ENCODE measurements at regions not wholly inside any gene's neighbourhood (a gene's known extent, or its start where the extent isn't known, plus 50 kb on each side); places are given as distances from the start of the nearest gene placed in this dataset.
"Not testable (repeated sequence)": the region's sequence is repeated elsewhere in the genome, so short reads cannot be mapped to it uniquely, and the experiment has no call there.

DNA sequence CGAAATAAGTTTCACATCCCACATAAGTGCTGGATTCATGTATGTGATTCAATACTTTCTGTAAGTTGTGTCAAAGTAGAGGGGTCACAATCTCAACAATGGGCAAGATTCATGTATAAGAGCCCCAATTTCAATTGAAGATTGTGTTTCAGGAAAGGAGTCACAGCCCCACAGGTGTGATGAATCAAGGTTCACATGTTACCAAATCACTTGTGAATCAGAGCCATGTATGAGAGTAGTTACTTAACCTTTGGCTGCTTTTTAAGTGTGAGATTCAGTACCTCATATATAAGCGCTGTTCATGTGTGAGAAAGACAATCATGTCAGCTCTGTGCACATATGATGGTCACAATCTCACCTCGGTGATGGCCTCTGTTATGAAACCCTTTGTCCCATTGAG lies 1100.0 kb upstream of the AMELY start:
- H3K4me3 ChIP-seq, result no peak overlapping the region
- 93 to 96% methylated on average over 3 of the region's 3 CpGs for WGBS, 2 donors
- no peak for TF ChIP-seq POLR2A (IDR thresholded peaks at IDR 0.05)
- no peak for TF ChIP-seq CTCF (IDR thresholded peaks at IDR 0.05)
- H3K9me3 ChIP-seq, result no peaks in the 10 kb centered on the region
- H3K27me3 ChIP-seq, result no peaks in the 10 kb centered on the region
- H3K36me3 ChIP-seq (ENCODE audit: low read depth, missing control alignments), result no peaks in the 10 kb centered on the region
- intact Hi-C loops (cut with DNase I; ENCODE audit: low total_unique reads), result no loop called here
- no peak for DNase-seq
- no peaks in the 10 kb centered on the region for H3K4me1 ChIP-seq
- no peak overlapping the region for H3K27ac ChIP-seq

- DNase-seq, result no peak
- intact Hi-C loops (cut with DNase I; ENCODE audit: low total_unique reads), result no loop called here
- no peak overlapping the region for H3K27ac ChIP-seq
- H3K36me3 ChIP-seq (ENCODE audit: low read depth, missing control alignments), result no peaks in the 10 kb centered on the region
- H3K4me3 ChIP-seq, result no peak overlapping the region
- H3K9me3 ChIP-seq, result no peaks in the 10 kb centered on the region
- H3K27me3 ChIP-seq, result no peaks in the 10 kb centered on the region
- WGBS, 2 donors, result 75 to 82% methylated on average over 1 to 3 of the region's 3 CpGs
- TF ChIP-seq POLR2A (IDR thresholded peaks at IDR 0.05), result no peak
- no peak for TF ChIP-seq CTCF (IDR thresholded peaks at IDR 0.05)
- no peaks in the 10 kb centered on the region for H3K4me1 ChIP-seq
Measured at GRCh38 chrY:8004196-8004595, 1092.6 kb upstream of the AMELY start.

DNA sequence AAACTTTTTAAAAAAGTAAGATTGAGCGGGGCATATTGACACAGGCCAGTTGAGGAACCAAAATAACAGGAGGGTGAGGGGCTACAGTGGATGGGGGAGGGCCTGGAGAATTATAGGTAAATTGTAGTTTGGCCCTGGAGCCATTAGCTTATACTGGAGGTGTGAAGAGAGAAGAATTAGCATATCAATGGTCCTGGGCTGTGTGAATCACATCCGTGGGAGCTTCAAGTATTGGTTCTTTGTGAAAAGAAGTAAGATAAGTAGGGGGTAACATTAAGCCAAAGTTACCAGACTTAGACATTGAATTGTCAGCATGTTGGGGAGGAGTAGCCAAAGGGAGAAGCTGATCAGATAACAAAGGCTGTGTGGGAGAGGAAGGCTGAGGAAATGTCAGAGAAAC lies 1085.2 kb upstream of the AMELY start:
- Histone ChIP-seq H3K27ac (no peak overlapping the region), H3K36me3 (ENCODE audit: low read depth, missing control alignments) (no peaks in the 10 kb centered on the region), H3K27me3 (no peaks in the 10 kb centered on the region), H3K4me1 (no peaks in the 10 kb centered on the region), H3K9me3 (no peaks in the 10 kb centered on the region), H3K4me3 (no peak overlapping the region)
- 47 to 53% methylated on average over 2 of the region's 2 CpGs for WGBS, 2 donors
- intact Hi-C loops (cut with DNase I; ENCODE audit: low total_unique reads), result no loop called here
- TF ChIP-seq POLR2A (IDR thresholded peaks at IDR 0.05), result no peak
- TF ChIP-seq CTCF (IDR thresholded peaks at IDR 0.05), result no peak
- DNase-seq, result no peak

DNA sequence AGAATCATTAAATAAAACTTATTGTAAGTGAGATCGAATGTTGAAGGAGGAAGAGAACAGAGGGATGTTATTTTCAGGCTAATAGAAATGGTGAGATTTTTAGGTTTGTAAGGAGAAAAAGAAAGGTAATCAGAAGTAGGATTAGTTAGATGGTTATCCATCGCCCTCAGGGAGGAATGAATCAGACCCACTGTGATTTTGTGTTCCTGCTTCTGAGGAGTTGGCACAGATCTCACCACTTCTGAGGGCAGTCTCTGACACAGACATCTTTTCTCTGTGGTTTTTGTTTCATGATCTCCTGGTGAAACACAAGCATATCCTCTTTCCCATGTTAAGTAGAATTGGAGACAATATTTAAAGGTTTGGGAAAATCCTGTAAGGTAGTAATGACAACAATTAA lies 1083.2 kb upstream of the AMELY start:
- intact Hi-C loops (cut with DNase I; ENCODE audit: low total_unique reads); H3K4me1 ChIP-seq; H3K27ac ChIP-seq; H3K27me3 ChIP-seq; H3K9me3 ChIP-seq; H3K4me3 ChIP-seq; H3K36me3 ChIP-seq (ENCODE audit: low read depth, missing control alignments); DNase-seq: not testable (repeated sequence)
- WGBS, 2 donors, result 67 to 82% methylated on average over 2 of the region's 2 CpGs

- no peak overlapping the region for H3K27ac ChIP-seq
- no peaks in the 10 kb centered on the region for H3K9me3 ChIP-seq
- 63 to 82% methylated on average over 1 of the region's 1 CpG for WGBS, 2 donors
- TF ChIP-seq CTCF (IDR thresholded peaks at IDR 0.05) (no peak), POLR2A (IDR thresholded peaks at IDR 0.05) (no peak)
- intact Hi-C loops (cut with DNase I; ENCODE audit: low total_unique reads), result no loop called here
- DNase-seq, result no peak
- H3K4me1 ChIP-seq, result no peaks in the 10 kb centered on the region
- no peaks in the 10 kb centered on the region for H3K36me3 ChIP-seq (ENCODE audit: low read depth, missing control alignments)
- H3K4me3 ChIP-seq, result no peak overlapping the region
- H3K27me3 ChIP-seq, result no peaks in the 10 kb centered on the region
Measured at GRCh38 chrY:7979770-7980169, 1068.2 kb upstream of the AMELY start.
